ENCODE measurements at regions not wholly inside any gene's neighbourhood (a gene's known extent, or its start where the extent isn't known, plus 50 kb on each side); places are given as distances from the start of the nearest gene placed in this dataset.

GRCh38 chr2:128628206-128628605 lies 309.5 kb upstream of the HS6ST1 start:
- TF ChIP-seq CTCF (IDR thresholded peaks at IDR 0.05; ENCODE audit: low read length) (no peak), EZH2phosphoT487 (IDR thresholded peaks at IDR 0.05; ENCODE audit: low read length) (no peak)
